ENCODE measurements at regions not wholly inside any gene's neighbourhood (a gene's known extent, or its start where the extent isn't known, plus 50 kb on each side); places are given as distances from the start of the nearest gene placed in this dataset.

DNA sequence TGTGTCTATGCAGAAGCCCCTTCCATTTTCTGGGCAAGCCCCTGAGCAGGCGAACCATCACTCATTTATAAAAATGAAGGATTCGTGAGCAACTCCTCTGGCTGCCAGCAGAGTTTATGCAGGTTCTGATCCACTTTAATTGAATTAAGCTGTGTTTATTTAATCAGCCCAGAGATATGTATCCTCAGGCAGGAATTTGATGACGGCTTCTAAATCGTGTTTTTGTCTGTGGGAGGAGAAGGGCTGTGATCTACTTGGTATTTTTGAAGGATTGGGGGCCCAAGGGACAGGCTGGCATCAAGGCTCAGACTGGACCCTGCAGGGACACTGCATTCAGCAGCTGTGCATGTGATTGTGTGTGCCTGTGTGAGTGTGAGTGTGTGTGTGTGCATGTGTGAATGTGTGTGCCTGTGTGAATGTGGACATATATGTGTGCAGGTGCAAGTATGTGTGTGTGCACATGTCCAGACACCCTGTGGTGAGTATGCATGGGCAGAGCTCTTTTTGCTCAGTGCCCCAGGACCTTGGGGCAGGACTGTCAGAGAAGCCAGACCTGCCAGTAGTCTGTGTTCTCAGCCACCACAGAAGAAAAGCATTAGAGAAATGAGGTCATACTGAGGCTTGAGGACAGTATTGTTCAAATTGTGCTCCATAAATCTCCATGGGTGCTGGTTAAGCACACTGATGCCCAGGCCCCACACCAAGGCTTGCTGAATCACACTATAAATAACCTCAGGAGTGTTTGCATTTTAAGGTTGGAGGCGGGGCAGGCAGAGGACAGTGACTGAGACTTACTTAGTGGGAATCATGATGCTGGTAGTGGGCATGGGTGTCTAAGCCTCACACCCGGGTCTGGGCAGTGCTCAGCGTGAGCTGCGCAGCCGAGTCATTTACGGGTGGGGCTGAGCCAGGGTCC lies 164.0 kb downstream of the CARTPT start:
- H3K27me3 ChIP-seq (replicated peaks; ENCODE audit: insufficient read depth, low read depth, low read length, poor library complexity), result no peaks in the 10 kb centered on the region
- DNase-seq (ENCODE audit: low spot score), result no peak
- CTCF ChIA-PET, result interaction anchor here (0.7 kb wide), 1 partner anchor 134 kb away, joined by 3 read pairs; no protein-coding TSS in a partner anchor
- no peaks in the 10 kb centered on the region for H3K9me3 ChIP-seq (ENCODE audit: low read depth, low read length, poor library complexity, severe bottlenecking)
- intact Hi-C loops (cut with micrococcal nuclease; ENCODE audit: unreplicated experiment), result no loop called here
- no peaks in the 10 kb centered on the region for H3K4me1 ChIP-seq (ENCODE audit: insufficient read depth, low read length, poor library complexity, severe bottlenecking)
- TF ChIP-seq, protein P1, sequence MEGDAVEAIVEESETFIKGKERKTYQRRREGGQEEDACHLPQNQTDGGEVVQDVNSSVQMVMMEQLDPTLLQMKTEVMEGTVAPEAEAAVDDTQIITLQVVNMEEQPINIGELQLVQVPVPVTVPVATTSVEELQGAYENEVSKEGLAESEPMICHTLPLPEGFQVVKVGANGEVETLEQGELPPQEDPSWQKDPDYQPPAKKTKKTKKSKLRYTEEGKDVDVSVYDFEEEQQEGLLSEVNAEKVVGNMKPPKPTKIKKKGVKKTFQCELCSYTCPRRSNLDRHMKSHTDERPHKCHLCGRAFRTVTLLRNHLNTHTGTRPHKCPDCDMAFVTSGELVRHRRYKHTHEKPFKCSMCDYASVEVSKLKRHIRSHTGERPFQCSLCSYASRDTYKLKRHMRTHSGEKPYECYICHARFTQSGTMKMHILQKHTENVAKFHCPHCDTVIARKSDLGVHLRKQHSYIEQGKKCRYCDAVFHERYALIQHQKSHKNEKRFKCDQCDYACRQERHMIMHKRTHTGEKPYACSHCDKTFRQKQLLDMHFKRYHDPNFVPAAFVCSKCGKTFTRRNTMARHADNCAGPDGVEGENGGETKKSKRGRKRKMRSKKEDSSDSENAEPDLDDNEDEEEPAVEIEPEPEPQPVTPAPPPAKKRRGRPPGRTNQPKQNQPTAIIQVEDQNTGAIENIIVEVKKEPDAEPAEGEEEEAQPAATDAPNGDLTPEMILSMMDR (conservative IDR thresholded peaks at IDR 0.05; ENCODE audit: low read depth, low read length), result no peak
- TF ChIP-seq EZH2 (IDR thresholded peaks at IDR 0.05; ENCODE audit: borderline replicate concordance, low read depth, low read length, poor library complexity, severe bottlenecking), result no peak
- H3K27ac ChIP-seq (ENCODE audit: low read depth, low read length, poor library complexity, severe bottlenecking), result no peak overlapping the region
- no TSS peak for BruUV-seq (replicated peaks)
- no peaks in the 10 kb centered on the region for H3K36me3 ChIP-seq (ENCODE audit: insufficient read depth, low read length, poor library complexity, severe bottlenecking)
- POLR2A ChIA-PET (ENCODE audit: low non-redundant PET), result no interaction called here
- H3K4me3 ChIP-seq (ENCODE audit: low read depth, low read length, poor library complexity, severe bottlenecking), result no peak overlapping the region

DNA sequence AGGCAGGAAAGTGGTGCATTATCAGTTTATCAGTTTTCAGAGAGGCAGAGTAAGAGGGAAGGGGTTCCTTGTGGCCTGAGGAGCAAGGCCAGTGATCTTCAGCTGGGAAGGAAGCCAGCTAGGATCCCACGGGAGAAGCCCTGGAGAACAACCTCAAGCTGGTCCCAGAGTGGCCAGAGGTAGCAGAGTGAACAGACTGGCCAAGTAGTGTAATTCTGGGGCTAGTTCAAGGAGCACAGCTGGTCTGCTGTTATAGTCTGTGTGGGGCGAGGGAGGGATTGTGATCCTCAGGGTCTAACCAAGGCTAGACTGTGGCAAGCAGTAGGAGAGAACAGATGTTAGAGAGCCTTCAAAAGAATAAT lies 164.6 kb downstream of the CARTPT start:
- Histone ChIP-seq H3K36me3 (ENCODE audit: insufficient read depth, low read length, poor library complexity, severe bottlenecking) (no peaks in the 10 kb centered on the region), H3K4me1 (ENCODE audit: insufficient read depth, low read length, poor library complexity, severe bottlenecking) (no peaks in the 10 kb centered on the region), H3K27ac (ENCODE audit: low read depth, low read length, poor library complexity, severe bottlenecking) (no peak overlapping the region), H3K4me3 (ENCODE audit: low read depth, low read length, poor library complexity, severe bottlenecking) (no peak overlapping the region), H3K9me3 (ENCODE audit: low read depth, low read length, poor library complexity, severe bottlenecking) (no peaks in the 10 kb centered on the region), H3K27me3 (replicated peaks; ENCODE audit: insufficient read depth, low read depth, low read length, poor library complexity) (no peaks in the 10 kb centered on the region)
- BruUV-seq (replicated peaks), result no TSS peak
- CTCF ChIA-PET, result no interaction called here
- no peak for DNase-seq (ENCODE audit: low spot score)
- TF ChIP-seq EZH2 (IDR thresholded peaks at IDR 0.05; ENCODE audit: borderline replicate concordance, low read depth, low read length, poor library complexity, severe bottlenecking), result no peak
- TF ChIP-seq, protein P1 (conservative IDR thresholded peaks at IDR 0.05; ENCODE audit: low read depth, low read length), result no peak
- POLR2A ChIA-PET (ENCODE audit: low non-redundant PET), result no interaction called here
- intact Hi-C loops (cut with micrococcal nuclease; ENCODE audit: unreplicated experiment), result no loop called here

DNA sequence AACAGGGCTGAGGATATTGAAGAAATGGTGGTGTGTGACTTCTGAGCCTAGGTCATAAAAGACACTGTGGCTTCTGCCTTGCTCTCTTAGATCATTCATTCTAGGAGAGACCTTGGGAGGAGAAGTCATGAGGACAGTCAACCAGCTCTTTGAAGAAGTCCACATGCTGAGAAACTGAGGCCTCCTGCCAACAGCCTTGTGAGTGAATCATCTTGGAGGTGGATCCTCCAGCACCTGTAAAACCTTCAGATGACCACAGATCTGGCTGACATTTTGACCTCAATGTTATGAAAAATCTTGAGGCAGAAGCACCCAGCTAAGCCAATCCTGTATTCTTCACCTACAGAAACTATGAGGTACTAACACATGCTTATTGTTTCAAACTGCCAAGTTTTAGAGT lies 165.9 kb downstream of the CARTPT start:
- Histone ChIP-seq H3K27me3 (replicated peaks; ENCODE audit: insufficient read depth, low read depth, low read length, poor library complexity) (peaks cover 5% of the 10 kb centered on the region), H3K4me1 (ENCODE audit: insufficient read depth, low read length, poor library complexity, severe bottlenecking) (no peaks in the 10 kb centered on the region), H3K4me3 (ENCODE audit: low read depth, low read length, poor library complexity, severe bottlenecking) (no peak overlapping the region), H3K27ac (ENCODE audit: low read depth, low read length, poor library complexity, severe bottlenecking) (no peak overlapping the region), H3K36me3 (ENCODE audit: insufficient read depth, low read length, poor library complexity, severe bottlenecking) (no peaks in the 10 kb centered on the region), H3K9me3 (ENCODE audit: low read depth, low read length, poor library complexity, severe bottlenecking) (no peaks in the 10 kb centered on the region)
- no peak for DNase-seq (ENCODE audit: low spot score)
- intact Hi-C loops (cut with micrococcal nuclease; ENCODE audit: unreplicated experiment), result no loop called here
- ChIA-PET POLR2A (ENCODE audit: low non-redundant PET) (no interaction called here), CTCF (no interaction called here)
- no TSS peak for BruUV-seq (replicated peaks)
- TF ChIP-seq, protein P1 (conservative IDR thresholded peaks at IDR 0.05; ENCODE audit: low read depth, low read length), result no peak
- TF ChIP-seq EZH2 (IDR thresholded peaks at IDR 0.05; ENCODE audit: borderline replicate concordance, low read depth, low read length, poor library complexity, severe bottlenecking), result no peak
